Subcutaneous abdominal adipose tissue (tissue), 5 donors: ENCODE measurements at regions not wholly inside any gene's neighbourhood (a gene's known extent, or its start where the extent isn't known, plus 50 kb on each side); places are given as distances from the start of the nearest gene placed in this dataset.

Experiments used
- H3K27ac ChIP-seq: one replicate; pipeline ENCODE4 v1.7.0; 2013; ENCODE audit warnings: low read depth, mild to moderate bottlenecking, inconsistent platforms, low read length, moderate library complexity
- H3K27me3 ChIP-seq, 5 donors: one replicate each; pipeline ENCODE4 v1.7.0; 2013; ENCODE audit warnings: low read length in 5 of 5, inconsistent platforms in 1 of 5; ENCODE audit not compliant: control insufficient read depth in 5 of 5, insufficient read depth in 4 of 5
- H3K36me3 ChIP-seq, 5 donors: one replicate each; pipeline ENCODE4 v1.7.0; 2013; ENCODE audit warnings: low read length in 5 of 5; ENCODE audit not compliant: control insufficient read depth in 5 of 5, insufficient read depth in 5 of 5
- H3K4me1 ChIP-seq, 5 donors: one replicate each; pipeline ENCODE4 v1.7.0; 2013; ENCODE audit warnings: low read length in 5 of 5, mild to moderate bottlenecking in 3 of 5, moderate library complexity in 1 of 5; ENCODE audit not compliant: control insufficient read depth in 5 of 5, insufficient read depth in 5 of 5
- H3K4me3 ChIP-seq, 5 donors: one replicate each; pipeline ENCODE4 v1.7.0; 2013; ENCODE audit warnings: low read length in 5 of 5, low read depth in 1 of 5
- H3K9ac ChIP-seq, 5 donors: one replicate each; pipeline ENCODE4 v1.7.0; 2013; ENCODE audit warnings: low read length in 5 of 5, mild to moderate bottlenecking in 4 of 5, moderate library complexity in 3 of 5
- H3K9me3 ChIP-seq, 5 donors: one replicate each; pipeline ENCODE4 v1.7.0; 2013; ENCODE audit warnings: low read length in 5 of 5; ENCODE audit not compliant: control insufficient read depth in 5 of 5
- donor health status: healthy.
- donor health status: healthy.
- donor health status: healthy.
- donor health status: healthy.
- donor health status: healthy.

- H3K27ac ChIP-seq = no peak overlapping the region
- H3K9ac ChIP-seq = no peak overlapping the region
Measured at GRCh38 chr12:89939522-89940215, 231.0 kb upstream of the ATP2B1 start.

GRCh38 chr12:89936631-89937030 is 228.0 kb upstream of the ATP2B1 start:
- Histone ChIP-seq H3K4me1 (peaks cover 0 to 6% (median 0%) of the 10 kb centered on the region in 5 donors), H3K27ac (no peak overlapping the region), H3K27me3 (no peaks in the 10 kb centered on the region), H3K9me3 (no peaks in the 10 kb centered on the region), H3K9ac (no peak overlapping the region), H3K4me3 (no peak overlapping the region), H3K36me3 (no peaks in the 10 kb centered on the region)

More at GRCh38 chr12:89939522-89940215, 231.0 kb upstream of the ATP2B1 start:
- Histone ChIP-seq H3K4me3 (no peak overlapping the region), H3K27me3 (no peaks in the 10 kb centered on the region), H3K36me3 (no peaks in the 10 kb centered on the region), H3K4me1 (peaks cover 0 to 1% (median 0%) of the 10 kb centered on the region in 5 donors), H3K9me3 (no peaks in the 10 kb centered on the region)

GRCh38 chr12:89935850-89936249 is 227.2 kb upstream of the ATP2B1 start:
- Histone ChIP-seq H3K27me3 (no peaks in the 10 kb centered on the region), H3K4me1 (peaks cover 0 to 6% (median 0%) of the 10 kb centered on the region in 5 donors), H3K9ac (no peak overlapping the region), H3K36me3 (no peaks in the 10 kb centered on the region), H3K9me3 (no peaks in the 10 kb centered on the region), H3K27ac (no peak overlapping the region), H3K4me3 (no peak overlapping the region)

GRCh38 chr12:89933911-89934310 is 225.3 kb upstream of the ATP2B1 start:
- no peaks in the 10 kb centered on the region for H3K27me3 ChIP-seq
- no peak overlapping the region for H3K9ac ChIP-seq
- no peaks in the 10 kb centered on the region for H3K9me3 ChIP-seq
- no peak overlapping the region for H3K4me3 ChIP-seq
- peaks cover 0 to 6% (median 0%) of the 10 kb centered on the region in 5 donors for H3K4me1 ChIP-seq
- no peaks in the 10 kb centered on the region for H3K36me3 ChIP-seq
- H3K27ac ChIP-seq = no peak overlapping the region

GRCh38 chr12:89932954-89933353 is 224.3 kb upstream of the ATP2B1 start:
- H3K27me3 ChIP-seq = no peaks in the 10 kb centered on the region

GRCh38 chr12:89928467-89928866 is 219.8 kb upstream of the ATP2B1 start:
- Histone ChIP-seq H3K4me1 (peaks cover 0 to 10% (median 0%) of the 10 kb centered on the region in 5 donors), H3K9me3 (no peaks in the 10 kb centered on the region), H3K27me3 (no peaks in the 10 kb centered on the region), H3K9ac (no peak overlapping the region), H3K27ac (no peak overlapping the region), H3K36me3 (no peaks in the 10 kb centered on the region), H3K4me3 (no peak overlapping the region)

More at GRCh38 chr12:89932954-89933353, 224.3 kb upstream of the ATP2B1 start:
- Histone ChIP-seq H3K9me3 (no peaks in the 10 kb centered on the region), H3K4me3 (no peak overlapping the region), H3K4me1 (peaks cover 0 to 6% (median 0%) of the 10 kb centered on the region in 5 donors), H3K36me3 (no peaks in the 10 kb centered on the region), H3K27ac (no peak overlapping the region), H3K9ac (no peak overlapping the region)

- no peaks in the 10 kb centered on the region for H3K27me3 ChIP-seq
- peaks cover 0 to 15% (median 0%) of the 10 kb centered on the region in 5 donors for H3K4me1 ChIP-seq
- no peaks in the 10 kb centered on the region for H3K9me3 ChIP-seq
- H3K4me3 ChIP-seq = no peak overlapping the region
- H3K27ac ChIP-seq = no peak overlapping the region
- no peak overlapping the region for H3K9ac ChIP-seq
- H3K36me3 ChIP-seq = no peaks in the 10 kb centered on the region
Measured at GRCh38 chr12:89927226-89927698, 218.6 kb upstream of the ATP2B1 start.

- H3K27me3 ChIP-seq = no peaks in the 10 kb centered on the region
- H3K27ac ChIP-seq = no peak overlapping the region
- no peak overlapping the region for H3K4me3 ChIP-seq
Measured at GRCh38 chr12:89924191-89924590, 215.6 kb upstream of the ATP2B1 start.

GRCh38 chr12:89923091-89923490 is 214.5 kb upstream of the ATP2B1 start:
- Histone ChIP-seq H3K36me3 (no peaks in the 10 kb centered on the region), H3K9ac (no peak overlapping the region), H3K4me1 (peaks cover 0 to 15% (median 0%) of the 10 kb centered on the region in 5 donors), H3K27me3 (no peaks in the 10 kb centered on the region), H3K4me3 (no peak overlapping the region), H3K27ac (no peak overlapping the region), H3K9me3 (no peaks in the 10 kb centered on the region)

More at GRCh38 chr12:89924191-89924590, 215.6 kb upstream of the ATP2B1 start:
- Histone ChIP-seq H3K9me3 (no peaks in the 10 kb centered on the region), H3K36me3 (no peaks in the 10 kb centered on the region), H3K4me1 (peaks cover 0 to 15% (median 0%) of the 10 kb centered on the region in 5 donors), H3K9ac (no peak overlapping the region)

- Histone ChIP-seq H3K9ac (no peak overlapping the region), H3K9me3 (no peaks in the 10 kb centered on the region), H3K4me3 (no peak overlapping the region), H3K4me1 (peaks cover 0 to 15% (median 0%) of the 10 kb centered on the region in 5 donors), H3K27ac (no peak overlapping the region), H3K36me3 (no peaks in the 10 kb centered on the region), H3K27me3 (no peaks in the 10 kb centered on the region)
Measured at GRCh38 chr12:89920866-89921265, 212.2 kb upstream of the ATP2B1 start.
